ENCODE measurements at regions not wholly inside any gene's neighbourhood (a gene's known extent, or its start where the extent isn't known, plus 50 kb on each side); places are given as distances from the start of the nearest gene placed in this dataset.
"Not testable (repeated sequence)": the region's sequence is repeated elsewhere in the genome, so short reads cannot be mapped to it uniquely, and the experiment has no call there.

GRCh38 chr4:55696424-55696823 lies 60.3 kb upstream of the NMU start:
- not testable (repeated sequence) for DNase-seq; H3K4me1 Mint-ChIP-seq (ENCODE audit: low read depth); H3K9me3 Mint-ChIP-seq; H3K27ac Mint-ChIP-seq; ATAC-seq (replicated peaks in 1 of 2); H3K36me3 Mint-ChIP-seq (ENCODE audit: insufficient read depth in 2 of 2); H3K4me3 Mint-ChIP-seq
- peaks cover 39% of the 10 kb centered on the region for H3K27me3 Mint-ChIP-seq (ENCODE audit: low read depth)

- no peak overlapping the region for H3K4me3 Mint-ChIP-seq
- no peak for DNase-seq
- H3K4me1 Mint-ChIP-seq (ENCODE audit: low read depth): no peaks in the 10 kb centered on the region
- no peaks in the 10 kb centered on the region for H3K9me3 Mint-ChIP-seq
- H3K27me3 Mint-ChIP-seq (ENCODE audit: low read depth): peaks cover 21% of the 10 kb centered on the region
- ATAC-seq (replicated peaks in 1 of 2): no peak
- no peak overlapping the region for H3K27ac Mint-ChIP-seq
- no peaks in the 10 kb centered on the region for H3K36me3 Mint-ChIP-seq (ENCODE audit: insufficient read depth in 2 of 2)
These were observed 70.4 kb upstream of the NMU start for GRCh38 chr4:55706541-55706940.

- ATAC-seq (replicated peaks in 1 of 2) (no peak), DNase-seq (no peak)
- no peaks in the 10 kb centered on the region for H3K9me3 Mint-ChIP-seq
- no peak overlapping the region for H3K4me3 Mint-ChIP-seq
- H3K4me1 Mint-ChIP-seq (ENCODE audit: low read depth): no peaks in the 10 kb centered on the region
- no peaks in the 10 kb centered on the region for H3K36me3 Mint-ChIP-seq (ENCODE audit: insufficient read depth in 2 of 2)
- H3K27me3 Mint-ChIP-seq (ENCODE audit: low read depth): peaks cover 21% of the 10 kb centered on the region
- H3K27ac Mint-ChIP-seq: no peak overlapping the region
These were observed 71.4 kb upstream of the NMU start for GRCh38 chr4:55707507-55707906.

- not testable (repeated sequence) for H3K4me1 Mint-ChIP-seq (ENCODE audit: low read depth); H3K9me3 Mint-ChIP-seq; H3K36me3 Mint-ChIP-seq (ENCODE audit: insufficient read depth in 2 of 2); H3K4me3 Mint-ChIP-seq; DNase-seq; ATAC-seq (replicated peaks in 1 of 2); H3K27ac Mint-ChIP-seq
- H3K27me3 Mint-ChIP-seq (ENCODE audit: low read depth): peaks cover 19% of the 10 kb centered on the region
These were observed 71.9 kb upstream of the NMU start for GRCh38 chr4:55707991-55708390.

GRCh38 chr4:55712835-55713234 lies 76.7 kb upstream of the NMU start:
- not testable (repeated sequence) for H3K36me3 Mint-ChIP-seq (ENCODE audit: insufficient read depth in 2 of 2); DNase-seq; H3K4me3 Mint-ChIP-seq; H3K27ac Mint-ChIP-seq; H3K4me1 Mint-ChIP-seq (ENCODE audit: low read depth); ATAC-seq (replicated peaks in 1 of 2); H3K9me3 Mint-ChIP-seq; H3K27me3 Mint-ChIP-seq (ENCODE audit: low read depth)

GRCh38 chr4:55721651-55722050 lies 85.6 kb upstream of the NMU start:
- no peak overlapping the region for H3K27ac Mint-ChIP-seq
- H3K9me3 Mint-ChIP-seq: no peaks in the 10 kb centered on the region
- no peak for ATAC-seq (replicated peaks in 1 of 2)
- peaks cover 0 to 2% of the 10 kb centered on the region in 2 donors for H3K36me3 Mint-ChIP-seq (ENCODE audit: insufficient read depth in 2 of 2)
- peaks cover 6% of the 10 kb centered on the region for H3K27me3 Mint-ChIP-seq (ENCODE audit: low read depth)
- H3K4me1 Mint-ChIP-seq (ENCODE audit: low read depth): no peaks in the 10 kb centered on the region
- no peak overlapping the region for H3K4me3 Mint-ChIP-seq
- no peak for DNase-seq

GRCh38 chr4:55722132-55722531 lies 86.0 kb upstream of the NMU start:
- Mint-ChIP-seq H3K27ac (no peak overlapping the region), H3K4me1 (ENCODE audit: low read depth) (no peaks in the 10 kb centered on the region), H3K36me3 (ENCODE audit: insufficient read depth in 2 of 2) (peaks cover 0 to 2% of the 10 kb centered on the region in 2 donors), H3K9me3 (no peaks in the 10 kb centered on the region), H3K27me3 (ENCODE audit: low read depth) (peaks cover 6% of the 10 kb centered on the region), H3K4me3 (no peak overlapping the region)
- DNase-seq (no peak), ATAC-seq (replicated peaks in 1 of 2) (no peak)

- H3K4me1 Mint-ChIP-seq (ENCODE audit: low read depth): no peaks in the 10 kb centered on the region
- H3K27ac Mint-ChIP-seq: no peak overlapping the region
- H3K27me3 Mint-ChIP-seq (ENCODE audit: low read depth): peaks cover 6% of the 10 kb centered on the region
- H3K4me3 Mint-ChIP-seq: no peak overlapping the region
- H3K9me3 Mint-ChIP-seq: no peaks in the 10 kb centered on the region
- no peak for DNase-seq
- ATAC-seq (replicated peaks in 1 of 2): no peak
- H3K36me3 Mint-ChIP-seq (ENCODE audit: insufficient read depth in 2 of 2): peaks cover 0 to 2% of the 10 kb centered on the region in 2 donors
These were observed 87.3 kb upstream of the NMU start for GRCh38 chr4:55723403-55723802.

GRCh38 chr4:55725057-55725456 lies 89.0 kb upstream of the NMU start:
- ATAC-seq (replicated peaks in 1 of 2) (no peak), DNase-seq (no peak)
- Mint-ChIP-seq H3K27me3 (ENCODE audit: low read depth) (peaks cover 6% of the 10 kb centered on the region), H3K4me3 (no peak overlapping the region), H3K36me3 (ENCODE audit: insufficient read depth in 2 of 2) (peaks cover 0 to 2% of the 10 kb centered on the region in 2 donors), H3K4me1 (ENCODE audit: low read depth) (no peaks in the 10 kb centered on the region), H3K9me3 (no peaks in the 10 kb centered on the region), H3K27ac (no peak overlapping the region)

- Mint-ChIP-seq H3K4me1 (ENCODE audit: low read depth) (no peaks in the 10 kb centered on the region), H3K9me3 (no peaks in the 10 kb centered on the region), H3K4me3 (no peak overlapping the region), H3K27ac (no peak overlapping the region), H3K36me3 (ENCODE audit: insufficient read depth in 2 of 2) (peaks cover 0 to 2% of the 10 kb centered on the region in 2 donors), H3K27me3 (ENCODE audit: low read depth) (peaks cover 7% of the 10 kb centered on the region)
- DNase-seq (no peak), ATAC-seq (replicated peaks in 1 of 2) (no peak)
These were observed 91.6 kb upstream of the NMU start for GRCh38 chr4:55727746-55728145.

GRCh38 chr4:55729351-55730279 lies 90.0 kb upstream of the EXOC1L start:
- Mint-ChIP-seq H3K36me3 (ENCODE audit: insufficient read depth in 2 of 2) (no peaks in the 10 kb centered on the region), H3K4me1 (ENCODE audit: low read depth) (no peaks in the 10 kb centered on the region), H3K9me3 (no peaks in the 10 kb centered on the region), H3K27me3 (ENCODE audit: low read depth) (peaks cover 7% of the 10 kb centered on the region), H3K4me3 (no peak overlapping the region), H3K27ac (no peak overlapping the region)
- ATAC-seq (replicated peaks in 1 of 2) (no peak), DNase-seq (no peak)

GRCh38 chr4:55730280-55730931 lies 89.2 kb upstream of the EXOC1L start:
- Mint-ChIP-seq H3K27ac (no peak overlapping the region), H3K4me3 (no peak overlapping the region), H3K9me3 (no peaks in the 10 kb centered on the region), H3K4me1 (ENCODE audit: low read depth) (no peaks in the 10 kb centered on the region), H3K36me3 (ENCODE audit: insufficient read depth in 2 of 2) (no peaks in the 10 kb centered on the region), H3K27me3 (ENCODE audit: low read depth) (peaks cover 9% of the 10 kb centered on the region)
- DNase-seq (no peak), ATAC-seq (replicated peaks in 1 of 2) (no peak)

- H3K36me3 Mint-ChIP-seq (ENCODE audit: insufficient read depth in 2 of 2): no peaks in the 10 kb centered on the region
These were observed 87.6 kb upstream of the EXOC1L start for GRCh38 chr4:55731959-55732358.

More at GRCh38 chr4:55731959-55732358, 87.6 kb upstream of the EXOC1L start:
- no peaks in the 10 kb centered on the region for H3K4me1 Mint-ChIP-seq (ENCODE audit: low read depth)
- no peak overlapping the region for H3K4me3 Mint-ChIP-seq
- ATAC-seq (replicated peaks in 1 of 2) (no peak), DNase-seq (no peak)
- peaks cover 15% of the 10 kb centered on the region for H3K27me3 Mint-ChIP-seq (ENCODE audit: low read depth)
- H3K27ac Mint-ChIP-seq: no peak overlapping the region
- H3K9me3 Mint-ChIP-seq: no peaks in the 10 kb centered on the region
